ENCODE measurements at regions not wholly inside any gene's neighbourhood (a gene's known extent, or its start where the extent isn't known, plus 50 kb on each side); places are given as distances from the start of the nearest gene placed in this dataset.
"Not testable (repeated sequence)": the region's sequence is repeated elsewhere in the genome, so short reads cannot be mapped to it uniquely, and the experiment has no call there.

DNA sequence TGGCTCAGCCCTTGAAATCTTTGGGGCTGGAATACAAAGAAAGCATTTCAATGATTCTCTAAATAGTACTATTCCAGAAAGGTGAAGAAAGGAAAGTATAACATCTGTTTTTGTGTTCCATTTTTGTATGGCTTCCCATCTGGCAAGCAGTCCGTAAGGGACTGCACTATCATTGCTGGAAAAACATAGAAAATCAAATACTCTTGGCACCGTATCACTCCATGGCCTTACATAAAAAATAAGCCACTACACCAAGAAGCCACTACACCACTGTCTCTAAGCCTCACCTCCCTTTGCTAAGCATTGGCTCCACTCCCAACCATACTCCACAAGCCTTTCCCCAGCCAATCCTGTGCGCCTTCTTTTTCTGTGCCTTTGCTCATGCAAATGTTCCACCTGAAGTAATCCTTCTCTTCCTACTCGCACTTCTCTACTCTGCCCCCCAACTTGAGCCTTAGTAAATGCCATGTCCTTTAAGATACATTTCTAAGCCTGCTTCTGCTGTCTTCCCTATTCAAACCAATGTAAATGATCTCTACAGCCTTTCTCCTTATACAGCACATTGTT, 454.6 kb upstream of the TUSC1 start:
- DNase-seq (ENCODE audit: low read depth) = no peak
- TF ChIP-seq, protein P1, sequence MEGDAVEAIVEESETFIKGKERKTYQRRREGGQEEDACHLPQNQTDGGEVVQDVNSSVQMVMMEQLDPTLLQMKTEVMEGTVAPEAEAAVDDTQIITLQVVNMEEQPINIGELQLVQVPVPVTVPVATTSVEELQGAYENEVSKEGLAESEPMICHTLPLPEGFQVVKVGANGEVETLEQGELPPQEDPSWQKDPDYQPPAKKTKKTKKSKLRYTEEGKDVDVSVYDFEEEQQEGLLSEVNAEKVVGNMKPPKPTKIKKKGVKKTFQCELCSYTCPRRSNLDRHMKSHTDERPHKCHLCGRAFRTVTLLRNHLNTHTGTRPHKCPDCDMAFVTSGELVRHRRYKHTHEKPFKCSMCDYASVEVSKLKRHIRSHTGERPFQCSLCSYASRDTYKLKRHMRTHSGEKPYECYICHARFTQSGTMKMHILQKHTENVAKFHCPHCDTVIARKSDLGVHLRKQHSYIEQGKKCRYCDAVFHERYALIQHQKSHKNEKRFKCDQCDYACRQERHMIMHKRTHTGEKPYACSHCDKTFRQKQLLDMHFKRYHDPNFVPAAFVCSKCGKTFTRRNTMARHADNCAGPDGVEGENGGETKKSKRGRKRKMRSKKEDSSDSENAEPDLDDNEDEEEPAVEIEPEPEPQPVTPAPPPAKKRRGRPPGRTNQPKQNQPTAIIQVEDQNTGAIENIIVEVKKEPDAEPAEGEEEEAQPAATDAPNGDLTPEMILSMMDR (conservative IDR thresholded peaks at IDR 0.05; ENCODE audit: low read depth, low read length) = no peak
- no peak overlapping the region for H3K4me3 ChIP-seq (ENCODE audit: low read length)

GRCh38 chr9:26131886-26132285, 453.6 kb upstream of the TUSC1 start:
- DNase-seq (ENCODE audit: low read depth) = no peak
- TF ChIP-seq, protein P1 (conservative IDR thresholded peaks at IDR 0.05; ENCODE audit: low read depth, low read length) = no peak
- H3K4me3 ChIP-seq (ENCODE audit: low read length) = no peak overlapping the region

- no peak for DNase-seq (ENCODE audit: low read depth)
- TF ChIP-seq, protein P1 (conservative IDR thresholded peaks at IDR 0.05; ENCODE audit: low read depth, low read length) = no peak
- no peak overlapping the region for H3K4me3 ChIP-seq (ENCODE audit: low read length)
Observed at GRCh38 chr9:26129217-26129616, 451.0 kb upstream of the TUSC1 start.

DNA sequence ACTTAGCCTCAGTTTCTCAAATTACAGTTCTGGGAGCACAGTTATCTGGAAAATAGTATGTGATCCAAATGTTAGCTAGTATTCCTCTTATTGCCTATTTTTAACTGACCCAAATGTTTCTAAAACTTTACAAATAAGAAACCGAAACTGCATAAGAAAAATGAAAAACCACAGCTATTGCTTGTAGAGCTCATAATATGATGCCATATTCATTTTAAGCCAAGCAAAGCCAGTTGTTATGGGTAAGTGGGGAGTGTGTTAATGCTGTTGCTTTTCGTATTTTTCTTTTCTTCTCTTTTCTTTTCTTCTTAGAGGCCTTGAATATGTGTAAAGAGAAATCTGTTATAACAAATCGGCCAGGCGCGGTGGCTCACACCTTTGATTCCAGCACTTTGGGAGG, 447.4 kb upstream of the TUSC1 start:
- TF ChIP-seq, protein P1 (conservative IDR thresholded peaks at IDR 0.05; ENCODE audit: low read depth, low read length) = no peak
- DNase-seq (ENCODE audit: low read depth) = no peak

DNA sequence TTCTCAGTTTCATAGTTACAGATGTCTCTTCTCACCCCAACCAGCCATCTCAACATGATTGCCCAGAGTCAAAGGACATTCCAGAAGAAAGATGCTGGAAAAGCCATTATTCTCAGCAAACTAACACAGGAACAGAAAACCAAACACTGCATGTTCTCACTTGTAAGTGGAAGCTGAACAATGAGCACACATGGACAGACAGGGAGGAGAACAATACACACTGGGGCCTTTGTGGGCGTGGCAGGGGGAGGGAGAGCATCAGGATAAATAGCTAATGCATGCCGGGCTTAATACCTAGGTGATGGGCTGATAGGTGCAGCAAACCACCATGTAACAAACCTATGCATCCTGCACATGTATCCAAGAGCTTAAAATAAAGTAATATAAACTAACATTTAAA, 437.8 kb upstream of the TUSC1 start:
- H3K4me3 ChIP-seq (ENCODE audit: low read length); DNase-seq (ENCODE audit: low read depth): not testable (repeated sequence)

More for the DNA sequence above, 447.4 kb upstream of the TUSC1 start:
- H3K4me3 ChIP-seq (ENCODE audit: low read length) = no peak overlapping the region

DNA sequence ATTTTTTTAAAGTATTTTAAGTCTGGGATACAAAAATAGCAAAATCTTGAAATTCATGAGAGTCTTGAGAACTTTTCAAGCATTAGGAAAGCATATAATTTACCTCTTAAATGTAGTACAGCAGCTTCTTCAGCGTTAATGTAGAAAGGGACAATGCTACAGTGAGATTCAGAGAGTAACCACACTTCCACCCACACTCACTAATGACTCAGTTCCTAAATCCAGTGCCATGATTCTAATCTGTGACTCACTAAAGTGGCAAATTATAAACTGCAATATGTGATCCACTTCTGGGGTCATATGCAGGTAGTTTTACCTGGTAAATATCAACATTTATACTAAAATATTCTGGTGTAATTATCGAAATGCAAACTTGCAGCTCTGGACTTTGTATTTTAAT, 434.5 kb upstream of the TUSC1 start:
- DNase-seq (ENCODE audit: low read depth) = no peak
- no peak overlapping the region for H3K4me3 ChIP-seq (ENCODE audit: low read length)
- TF ChIP-seq, protein P1 (conservative IDR thresholded peaks at IDR 0.05; ENCODE audit: low read depth, low read length) = no peak

DNA sequence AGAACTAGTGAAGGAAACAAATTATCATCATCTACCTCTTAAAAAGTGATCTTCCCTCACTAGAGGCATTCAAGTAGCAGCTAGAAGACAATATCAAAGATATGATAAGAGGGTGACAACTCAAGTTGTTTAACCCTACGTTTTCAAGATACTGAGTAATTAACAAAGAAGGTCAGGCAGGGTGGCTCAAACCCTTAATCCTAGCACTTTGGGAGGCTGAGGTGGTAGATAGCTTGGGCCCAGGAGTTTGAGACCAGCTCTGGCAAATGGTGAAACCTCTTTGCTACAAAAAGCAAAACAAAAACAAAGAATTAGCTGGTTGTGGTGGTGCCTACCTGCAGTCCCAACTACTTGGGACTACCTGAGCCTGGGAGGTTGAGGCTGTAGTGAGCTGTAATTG, 408.2 kb upstream of the TUSC1 start:
- TF ChIP-seq, protein P1 (conservative IDR thresholded peaks at IDR 0.05; ENCODE audit: low read depth, low read length) = no peak
- no peak overlapping the region for H3K4me3 ChIP-seq (ENCODE audit: low read length)
- DNase-seq (ENCODE audit: low read depth) = no peak

DNA sequence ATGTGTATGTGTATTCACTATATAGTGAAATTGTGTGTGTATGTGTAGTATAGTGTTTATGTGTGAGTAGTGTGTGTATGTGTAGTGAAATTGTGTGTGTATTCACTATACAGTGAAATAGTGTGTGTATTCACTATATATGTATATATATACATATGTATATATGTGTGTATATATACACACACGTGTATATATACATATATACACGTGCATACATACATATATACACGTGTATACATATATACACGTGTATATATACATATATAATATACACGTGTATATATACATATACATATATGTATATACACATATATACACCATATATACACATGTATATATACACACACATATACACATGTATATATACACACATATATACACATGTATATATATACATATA, 403.6 kb upstream of the TUSC1 start:
- TF ChIP-seq, protein P1 (conservative IDR thresholded peaks at IDR 0.05; ENCODE audit: low read depth, low read length) = no peak
- H3K4me3 ChIP-seq (ENCODE audit: low read length) = no peak overlapping the region
- DNase-seq (ENCODE audit: low read depth) = no peak

Measured in retinal pigment epithelial cell (primary cell).